NCI-H2196 treated with DMSO at 0.1 percent for 48 hours (cell line): ENCODE measurements at regions not wholly inside any gene's neighbourhood (a gene's known extent, or its start where the extent isn't known, plus 50 kb on each side); places are given as distances from the start of the nearest gene placed in this dataset.
"Not testable (repeated sequence)": the region's sequence is repeated elsewhere in the genome, so short reads cannot be mapped to it uniquely, and the experiment has no call there.

ENCODE experiments used
- DNase-seq: peaks from one replicate; lab custom pipeline; 2025; ENCODE audit not compliant: unreplicated experiment; lab: John Stamatoyannopoulos, UW

- no peak for DNase-seq
Measured at GRCh38 chr3:55297706-55298105, 189.4 kb downstream of the WNT5A start.

GRCh38 chr3:55297245-55297644 lies 189.9 kb downstream of the WNT5A start:
- no peak for DNase-seq

GRCh38 chr3:55296791-55297190 lies 190.3 kb downstream of the WNT5A start:
- no peak for DNase-seq

GRCh38 chr3:55296030-55296429 lies 191.1 kb downstream of the WNT5A start:
- no peak for DNase-seq

- DNase-seq: no peak
Measured at GRCh38 chr3:55294557-55294956, 192.5 kb downstream of the WNT5A start.

- DNase-seq: no peak
Measured at GRCh38 chr3:55292360-55292759, 194.7 kb downstream of the WNT5A start.

GRCh38 chr3:55288657-55289056 lies 198.4 kb downstream of the WNT5A start:
- DNase-seq: no peak

- no peak for DNase-seq
Measured at GRCh38 chr3:55286693-55287092, 200.4 kb downstream of the WNT5A start.

- DNase-seq: no peak
Measured at GRCh38 chr3:55285156-55285555, 201.9 kb downstream of the WNT5A start.

- no peak for DNase-seq
Measured at GRCh38 chr3:55283441-55283925, 203.6 kb downstream of the WNT5A start.

GRCh38 chr3:55282994-55283393 lies 204.1 kb downstream of the WNT5A start:
- no peak for DNase-seq

GRCh38 chr3:55272031-55272645 lies 215.0 kb downstream of the WNT5A start:
- DNase-seq: no peak

- no peak for DNase-seq
Measured at GRCh38 chr3:55271549-55271948, 215.6 kb downstream of the WNT5A start.

- DNase-seq: no peak
Measured at GRCh38 chr3:55270976-55271375, 216.1 kb downstream of the WNT5A start.

- DNase-seq: no peak
Measured at GRCh38 chr3:55269636-55270035, 217.5 kb downstream of the WNT5A start.

GRCh38 chr3:55269096-55269495 lies 218.0 kb downstream of the WNT5A start:
- DNase-seq: no peak

GRCh38 chr3:55267206-55267930 lies 219.7 kb downstream of the WNT5A start:
- DNase-seq: no peak

GRCh38 chr3:55264919-55265318 lies 222.2 kb downstream of the WNT5A start:
- DNase-seq: no peak

- no peak for DNase-seq
Measured at GRCh38 chr3:55252921-55253320, 234.2 kb downstream of the WNT5A start.

GRCh38 chr3:55249156-55249555 lies 237.9 kb downstream of the WNT5A start:
- DNase-seq: not testable (repeated sequence)

GRCh38 chr3:55247666-55248065 lies 239.4 kb downstream of the WNT5A start:
- DNase-seq: no peak

- no peak for DNase-seq
Measured at GRCh38 chr3:55246033-55246432, 241.1 kb downstream of the WNT5A start.

GRCh38 chr3:55245351-55245750 lies 241.8 kb downstream of the WNT5A start:
- no peak for DNase-seq
